IMR-90 (cell line): ENCODE measurements at regions not wholly inside any gene's neighbourhood (a gene's known extent, or its start where the extent isn't known, plus 50 kb on each side); places are given as distances from the start of the nearest gene placed in this dataset.

Experiments
- ATAC-seq: fragments of 200-7000 bp; cut with Tn5 transposase; 2 replicates; pipeline ENCODE4 v1.9.1; 2020; ENCODE audit warnings: low read depth, mild to moderate bottlenecking, moderate library complexity
- BruUV-seq: library from RNA; stranded (reverse); fragments of 400-500 nt; replicated peaks from 2 replicates; lab custom pipeline; 2021; lab: Mats Ljungman, UMichigan
- CTCF ChIA-PET: fragments of 300-600 bp; formaldehyde crosslinking; extraction: SDS; loops from one replicate; lab custom pipeline; 2021; ENCODE audit warnings: antibody characterized with exemption; lab: Yijun Ruan, JAX
- POLR2A ChIA-PET: fragments of 300-600 bp; sonication (Branson Sonifier 250); formaldehyde crosslinking; loops from one replicate; lab custom pipeline; 2022; ENCODE audit warnings: antibody characterized with exemption; ENCODE audit not compliant: unreplicated experiment; lab: Charles Lee
- DNase-seq: peaks from one replicate; pipeline ENCODE4 v3.0.0; 2013
- H2AFZ ChIP-seq: replicated peaks from 2 replicates; pipeline ENCODE3; 2013; ENCODE audit warnings: low read length, mild to moderate bottlenecking; ENCODE audit not compliant: poor library complexity
- H2AK5ac ChIP-seq: 2 replicates; pipeline ENCODE4 v1.6.1; 2013; ENCODE audit warnings: low read depth, low read length, inconsistent platforms
- H2AK9ac ChIP-seq: replicated peaks from 2 replicates; pipeline ENCODE3; 2013; ENCODE audit warnings: mild to moderate bottlenecking, low read depth, low read length, moderate library complexity; ENCODE audit not compliant: poor library complexity
- H2BK120ac ChIP-seq: 2 replicates; pipeline ENCODE4 v1.6.1; 2013; ENCODE audit warnings: low read depth, low read length, inconsistent platforms
- H2BK15ac ChIP-seq: 3 replicates; pipeline ENCODE4 v1.6.1; 2013; ENCODE audit warnings: low read depth, low read length, inconsistent platforms
- H2BK20ac ChIP-seq: 2 replicates; pipeline ENCODE4 v1.6.1; 2013; ENCODE audit warnings: low read depth, mild to moderate bottlenecking, inconsistent platforms, low read length, moderate library complexity
- H2BK5ac ChIP-seq: 2 replicates; pipeline ENCODE4 v1.6.1; 2013; ENCODE audit warnings: mild to moderate bottlenecking, low read depth, low read length, inconsistent platforms; ENCODE audit not compliant: poor library complexity, severe bottlenecking
- H3K14ac ChIP-seq: replicated peaks from 2 replicates; pipeline ENCODE4 v1.6.1; 2013; ENCODE audit warnings: low read depth, low read length, inconsistent platforms
- H3K18ac ChIP-seq: 2 replicates; pipeline ENCODE4 v1.6.1; 2013; ENCODE audit warnings: low read depth, low read length, control low read depth
- H3K23ac ChIP-seq: 2 replicates; pipeline ENCODE4 v1.6.1; 2013; ENCODE audit warnings: low read depth, low read length, inconsistent platforms
- H3K27ac ChIP-seq: 2 replicates; pipeline ENCODE4 v1.5.1; 2013; ENCODE audit warnings: mild to moderate bottlenecking, control low read depth, low read length; ENCODE audit not compliant: insufficient read depth
- H3K27me3 ChIP-seq: 2 replicates; pipeline ENCODE4 v1.6.1; 2013; ENCODE audit warnings: low read length; ENCODE audit not compliant: control insufficient read depth, insufficient read depth
- H3K36me3 ChIP-seq: 2 replicates; pipeline ENCODE4 v1.6.1; 2013; ENCODE audit warnings: low read length, mixed read lengths; ENCODE audit not compliant: control insufficient read depth, insufficient read depth
- H3K4ac ChIP-seq: 2 replicates; pipeline ENCODE4 v1.6.1; 2013; ENCODE audit warnings: low read depth, low read length, inconsistent platforms
- H3K4me1 ChIP-seq: 2 replicates; pipeline ENCODE4 v1.6.1; 2013; ENCODE audit warnings: low read length, mixed read lengths; ENCODE audit not compliant: control insufficient read depth, insufficient read depth
- H3K4me2 ChIP-seq: 2 replicates; pipeline ENCODE4 v1.6.1; 2013; ENCODE audit warnings: low read depth, mild to moderate bottlenecking, control low read depth, low read length, moderate library complexity
- H3K4me3 ChIP-seq: 2 replicates; pipeline ENCODE4 v1.5.1; 2013; ENCODE audit warnings: low read depth, mild to moderate bottlenecking, control low read depth, low read length, moderate library complexity; ENCODE audit not compliant: insufficient read depth
- H3K56ac ChIP-seq: 2 replicates; pipeline ENCODE4 v1.6.1; 2013; ENCODE audit warnings: low read length, inconsistent platforms; ENCODE audit not compliant: insufficient read depth; ENCODE audit errors: extremely low read depth
- H3K79me1 ChIP-seq, 2 experiments: 2 replicates each; pipeline ENCODE4 v1.6.1; 2013; ENCODE audit warnings: low read length in 2 of 2, inconsistent platforms in 1 of 2, low read depth in 1 of 2
- H3K9ac ChIP-seq: 2 replicates; pipeline ENCODE4 v1.6.1; 2013; ENCODE audit warnings: low read depth, low read length, control low read depth
- H3K9me1 ChIP-seq: 2 replicates; pipeline ENCODE4 v1.6.1; 2013; ENCODE audit warnings: low read length, inconsistent platforms; ENCODE audit not compliant: insufficient read depth
- H3K9me3 ChIP-seq: 2 replicates; pipeline ENCODE4 v1.6.1; 2013; ENCODE audit warnings: low read length; ENCODE audit not compliant: control insufficient read depth, insufficient read depth
- H4K20me1 ChIP-seq: 2 replicates; pipeline ENCODE4 v1.6.1; 2013; ENCODE audit warnings: low read length, inconsistent platforms; ENCODE audit not compliant: insufficient read depth
- H4K5ac ChIP-seq: 2 replicates; pipeline ENCODE4 v1.6.1; 2013; ENCODE audit warnings: mild to moderate bottlenecking, low read depth, low read length, control low read depth
- H4K8ac ChIP-seq, 2 experiments: 2 replicates each; pipeline ENCODE4 v1.6.1; 2013; ENCODE audit warnings: low read depth in 2 of 2, low read length in 2 of 2, control low read depth in 1 of 2, inconsistent platforms in 1 of 2
- H4K91ac ChIP-seq: 2 replicates; pipeline ENCODE4 v1.6.1; 2013; ENCODE audit warnings: low read depth, low read length, inconsistent platforms; ENCODE audit not compliant: insufficient read depth
- CHD1 ChIP-seq: IDR thresholded peaks from 2 replicates; pipeline ENCODE4 v1.6.1; 2012; ENCODE audit warnings: low read depth, low read length, improper control_type of control experiment
- MAZ ChIP-seq: IDR thresholded peaks from 2 replicates; pipeline ENCODE4 v1.6.1; 2012; ENCODE audit warnings: low read depth, mild to moderate bottlenecking, low read length, improper control_type of control experiment, moderate library complexity, borderline replicate concordance
- MXI1 ChIP-seq: IDR thresholded peaks from 2 replicates; pipeline ENCODE4 v1.6.1; 2012; ENCODE audit warnings: low read depth, mild to moderate bottlenecking, low read length, moderate library complexity, borderline replicate concordance
- POLR2A ChIP-seq: IDR thresholded peaks from 2 replicates; pipeline ENCODE4 v1.6.1; 2012; ENCODE audit warnings: mild to moderate bottlenecking, low read depth, low read length
- RCOR1 ChIP-seq: IDR thresholded peaks from 2 replicates; pipeline ENCODE4 v1.6.1; 2012; ENCODE audit warnings: mild to moderate bottlenecking, low read length, improper control_type of control experiment; ENCODE audit not compliant: insufficient replicate concordance
- RFX5 ChIP-seq: IDR thresholded peaks from 2 replicates; pipeline ENCODE4 v1.8.0; 2012; ENCODE audit warnings: low read depth, mild to moderate bottlenecking, low read length, moderate library complexity
- SMC3 ChIP-seq: fragments of 150-350 bp; IDR thresholded peaks from 2 replicates; pipeline ENCODE4 v1.6.1; 2016; ENCODE audit warnings: low read depth, mild to moderate bottlenecking, antibody characterized with exemption, low read length, moderate library complexity
- WGBS, 2 experiments: methylation state at CpG; one replicate each; pipeline versions ENCODE4 v1.1.5 to v1.1.7; 2013; ENCODE audit warnings: missing lambda C conversion rate in 2 of 2; ENCODE audit not compliant: insufficient read length in 1 of 2; ENCODE audit errors: extremely low coverage in 2 of 2; 5-methylcytosine and 5-hydroxymethylcytosine counted together
- dilution Hi-C: fragments of 300-500 bp; cut with HindIII; formaldehyde crosslinking; loops from one replicate; pipeline ENCODE4 v1.14.3; 2018; ENCODE audit warnings: low sequenced_read_pairs; ENCODE audit not compliant: unreplicated experiment
- in situ Hi-C: fragments of 300-500 bp; cut with MboI; formaldehyde crosslinking; loops from 3 replicates; pipeline ENCODE4 v1.14.3; 2019; ENCODE audit warnings: low sequenced_read_pairs, inconsistent platforms, mixed read lengths
- intact Hi-C: fragments of 100-400 bp; cut with micrococcal nuclease; formaldehyde crosslinking; loops from 2 replicates; pipeline ENCODE4 v1.10.0; 2022
- TF ChIP-seq, protein P1 (sequence below): fragments of 150-350 bp; IDR thresholded peaks from 2 replicates; pipeline ENCODE4 v1.6.1; 2016; ENCODE audit warnings: low read depth, mild to moderate bottlenecking, low read length, moderate library complexity, borderline replicate concordance
- TF ChIP-seq, protein P2 (sequence below): conservative IDR thresholded peaks from 2 replicates; pipeline ENCODE4 v1.5.1; 2012; ENCODE audit warnings: mild to moderate bottlenecking, low read depth, low read length, improper control_type of control experiment

DNA sequence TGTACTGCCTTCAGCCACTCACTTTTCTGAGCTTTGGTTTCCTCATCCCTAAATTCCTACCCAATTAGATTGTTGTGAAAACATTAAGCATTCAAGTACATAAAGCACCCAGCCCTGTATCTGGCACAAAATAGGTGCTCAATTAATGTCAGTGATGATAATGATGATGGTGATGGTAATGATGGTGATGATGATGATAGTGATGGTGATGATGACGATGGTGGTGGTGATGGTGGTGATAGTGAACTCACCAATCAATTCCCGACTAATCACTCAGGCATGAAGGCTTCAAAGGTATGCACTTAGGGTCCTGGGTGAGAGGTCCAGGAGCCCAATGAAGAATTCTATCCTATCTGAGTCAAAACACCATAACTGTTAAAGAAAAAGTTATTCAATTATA lies 383.5 kb downstream of the MATN1 start:
- intact Hi-C loops = no loop called here

More for the DNA sequence above, 383.5 kb downstream of the MATN1 start:
- ChIA-PET CTCF (no interaction called here), POLR2A (no interaction called here)
- no peak overlapping the region for H2AFZ ChIP-seq
- H3K56ac ChIP-seq = no peak overlapping the region
- H2AK9ac ChIP-seq = no peak overlapping the region
- H4K5ac ChIP-seq = no peak overlapping the region
- H2AK5ac ChIP-seq = no peak overlapping the region
- TF ChIP-seq MAZ (no peak), POLR2A (no peak), RFX5 (no peak), MXI1 (no peak), SMC3 (no peak), RCOR1 (no peak), CHD1 (no peak)
- TF ChIP-seq, protein P1, sequence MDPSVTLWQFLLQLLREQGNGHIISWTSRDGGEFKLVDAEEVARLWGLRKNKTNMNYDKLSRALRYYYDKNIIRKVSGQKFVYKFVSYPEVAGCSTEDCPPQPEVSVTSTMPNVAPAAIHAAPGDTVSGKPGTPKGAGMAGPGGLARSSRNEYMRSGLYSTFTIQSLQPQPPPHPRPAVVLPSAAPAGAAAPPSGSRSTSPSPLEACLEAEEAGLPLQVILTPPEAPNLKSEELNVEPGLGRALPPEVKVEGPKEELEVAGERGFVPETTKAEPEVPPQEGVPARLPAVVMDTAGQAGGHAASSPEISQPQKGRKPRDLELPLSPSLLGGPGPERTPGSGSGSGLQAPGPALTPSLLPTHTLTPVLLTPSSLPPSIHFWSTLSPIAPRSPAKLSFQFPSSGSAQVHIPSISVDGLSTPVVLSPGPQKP = no peak
- TF ChIP-seq, protein P2, sequence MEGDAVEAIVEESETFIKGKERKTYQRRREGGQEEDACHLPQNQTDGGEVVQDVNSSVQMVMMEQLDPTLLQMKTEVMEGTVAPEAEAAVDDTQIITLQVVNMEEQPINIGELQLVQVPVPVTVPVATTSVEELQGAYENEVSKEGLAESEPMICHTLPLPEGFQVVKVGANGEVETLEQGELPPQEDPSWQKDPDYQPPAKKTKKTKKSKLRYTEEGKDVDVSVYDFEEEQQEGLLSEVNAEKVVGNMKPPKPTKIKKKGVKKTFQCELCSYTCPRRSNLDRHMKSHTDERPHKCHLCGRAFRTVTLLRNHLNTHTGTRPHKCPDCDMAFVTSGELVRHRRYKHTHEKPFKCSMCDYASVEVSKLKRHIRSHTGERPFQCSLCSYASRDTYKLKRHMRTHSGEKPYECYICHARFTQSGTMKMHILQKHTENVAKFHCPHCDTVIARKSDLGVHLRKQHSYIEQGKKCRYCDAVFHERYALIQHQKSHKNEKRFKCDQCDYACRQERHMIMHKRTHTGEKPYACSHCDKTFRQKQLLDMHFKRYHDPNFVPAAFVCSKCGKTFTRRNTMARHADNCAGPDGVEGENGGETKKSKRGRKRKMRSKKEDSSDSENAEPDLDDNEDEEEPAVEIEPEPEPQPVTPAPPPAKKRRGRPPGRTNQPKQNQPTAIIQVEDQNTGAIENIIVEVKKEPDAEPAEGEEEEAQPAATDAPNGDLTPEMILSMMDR = no peak
- H3K9me1 ChIP-seq = no peaks in the 10 kb centered on the region
- H3K4ac ChIP-seq = no peak overlapping the region
- BruUV-seq = no TSS peak
- DNase-seq (no peak), ATAC-seq (no peak)
- H3K9ac ChIP-seq = no peak overlapping the region
- H3K36me3 ChIP-seq = no peaks in the 10 kb centered on the region
- H3K18ac ChIP-seq = no peak overlapping the region
- no CpG with 5 or more reads among the region's 2 CpGs for WGBS, 2 experiments
- H2BK20ac ChIP-seq = no peak overlapping the region
- dilution Hi-C loops (no loop called here), in situ Hi-C loops (no loop called here)
- no peak overlapping the region for H4K91ac ChIP-seq
- no peaks in the 10 kb centered on the region for H3K79me1 ChIP-seq
- H3K23ac ChIP-seq = no peak overlapping the region
- no peak overlapping the region for H3K27ac ChIP-seq
- H2BK120ac ChIP-seq = no peak overlapping the region
- no peak overlapping the region for H4K8ac ChIP-seq
- no peaks in the 10 kb centered on the region for H3K27me3 ChIP-seq
- H3K4me1 ChIP-seq = no peaks in the 10 kb centered on the region
- H3K9me3 ChIP-seq = 0 out of 2 replicates have a peak, but pooled peaks cover 2% of the 10 kb centered on the region
- no peak overlapping the region for H3K4me2 ChIP-seq
- no peak overlapping the region for H2BK5ac ChIP-seq
- no peak overlapping the region for H3K14ac ChIP-seq
- no peak overlapping the region for H3K4me3 ChIP-seq
- H4K20me1 ChIP-seq = no peaks in the 10 kb centered on the region
- no peak overlapping the region for H2BK15ac ChIP-seq
